ENCODE measurements at regions not wholly inside any gene's neighbourhood (a gene's known extent, or its start where the extent isn't known, plus 50 kb on each side); places are given as distances from the start of the nearest gene placed in this dataset.

GRCh38 chrX:128165884-128166408, 113.7 kb upstream of the ACTRT1 start:
- no peak for DNase-seq

- no peak for DNase-seq
Measured at GRCh38 chrX:128156204-128156603, 104.0 kb upstream of the ACTRT1 start.

GRCh38 chrX:128142745-128143144, 90.5 kb upstream of the ACTRT1 start:
- no peak for DNase-seq

- no peak for DNase-seq
Measured at GRCh38 chrX:128106630-128107029, 54.4 kb upstream of the ACTRT1 start.

- no peak for DNase-seq
Measured at GRCh38 chrX:128105659-128106058, 53.5 kb upstream of the ACTRT1 start.
